ENCODE measurements at regions not wholly inside any gene's neighbourhood (a gene's known extent, or its start where the extent isn't known, plus 50 kb on each side); places are given as distances from the start of the nearest gene placed in this dataset.
A peak's percentile ranks its signal among the peaks of the same experiment; 100 is the strongest.

- Histone ChIP-seq H3K9me3 (no peaks in the 10 kb centered on the region), H3K4me1 (no peaks in the 10 kb centered on the region), H3K27ac (no peak overlapping the region), H3K36me3 (no peaks in the 10 kb centered on the region), H3K27me3 (no peaks in the 10 kb centered on the region), H3K4me3 (no peak overlapping the region)
- no peak for DNase-seq
- WGBS, 2 donors, result 71 to 89% methylated on average over 4 of the region's 4 CpGs
- ATAC-seq (ENCODE audit: low FRiP score in 2 of 2), result peak in 1 of 2 donors; percentile 19
- TF ChIP-seq CTCF (IDR thresholded peaks at IDR 0.05) (no peak), EP300 (IDR thresholded peaks at IDR 0.05) (no peak), POLR2A (IDR thresholded peaks at IDR 0.05) (no peak), POLR2AphosphoS5 (IDR thresholded peaks at IDR 0.05) (no peak)
Measured at GRCh38 chrX:69228732-69229131, 63.5 kb upstream of the PJA1 start.

GRCh38 chrX:69226459-69227158, 61.4 kb upstream of the PJA1 start:
- H3K27me3 ChIP-seq, result peaks cover 0 to 5% (median 0%) of the 10 kb centered on the region in 4 donors
- H3K4me1 ChIP-seq, result peaks cover 0 to 5% (median 4%) of the 10 kb centered on the region in 4 donors
- WGBS, 2 donors, result 73% methylated on average over 9 of the region's 9 CpGs; no CpG with 5 or more reads in 1 of the 2 donors
- no peak overlapping the region for H3K27ac ChIP-seq
- H3K4me3 ChIP-seq, result no peak overlapping the region
- DNase-seq (peak in 1 of 2 donors; percentile 11), ATAC-seq (ENCODE audit: low FRiP score in 2 of 2) (no peak)
- no peaks in the 10 kb centered on the region for H3K9me3 ChIP-seq
- no peaks in the 10 kb centered on the region for H3K36me3 ChIP-seq
- TF ChIP-seq POLR2AphosphoS5 (IDR thresholded peaks at IDR 0.05) (no peak), POLR2A (IDR thresholded peaks at IDR 0.05) (no peak), EP300 (IDR thresholded peaks at IDR 0.05) (no peak), CTCF (IDR thresholded peaks at IDR 0.05) (no peak)

- peak in 1 of 2 donors; percentile 79 for ATAC-seq (ENCODE audit: low FRiP score in 2 of 2)
- TF ChIP-seq CTCF (IDR thresholded peaks at IDR 0.05), result peak; percentile 55 to 82 (median 66)
- no peak for TF ChIP-seq POLR2AphosphoS5 (IDR thresholded peaks at IDR 0.05)
Measured at GRCh38 chrX:69222103-69223090, 57.1 kb upstream of the PJA1 start.

GRCh38 chrX:69221239-69222102, 56.2 kb upstream of the PJA1 start:
- no peak overlapping the region for H3K4me3 ChIP-seq
- 41 to 72% methylated on average over 7 to 27 of the region's 38 CpGs for WGBS, 2 donors
- no peak for ATAC-seq (ENCODE audit: low FRiP score in 2 of 2)
- H3K9me3 ChIP-seq, result no peaks in the 10 kb centered on the region
- TF ChIP-seq POLR2A (IDR thresholded peaks at IDR 0.05) (no peak), EP300 (IDR thresholded peaks at IDR 0.05) (no peak), POLR2AphosphoS5 (IDR thresholded peaks at IDR 0.05) (no peak), CTCF (IDR thresholded peaks at IDR 0.05) (no peak)
- peaks cover 0 to 7% (median 0%) of the 10 kb centered on the region in 4 donors for H3K27me3 ChIP-seq
- H3K36me3 ChIP-seq, result no peaks in the 10 kb centered on the region
- H3K4me1 ChIP-seq, result peaks cover 0 to 6% (median 4%) of the 10 kb centered on the region in 4 donors
- H3K27ac ChIP-seq, result no peak overlapping the region
- peak in 1 of 2 donors; percentile 14 for DNase-seq

More at GRCh38 chrX:69222103-69223090, 57.1 kb upstream of the PJA1 start:
- Histone ChIP-seq H3K4me1 (peaks cover 0 to 6% (median 4%) of the 10 kb centered on the region in 4 donors), H3K27ac (no peak overlapping the region), H3K9me3 (no peaks in the 10 kb centered on the region), H3K27me3 (peaks cover 0 to 7% (median 0%) of the 10 kb centered on the region in 4 donors), H3K36me3 (no peaks in the 10 kb centered on the region), H3K4me3 (no peak overlapping the region)
- WGBS, 2 donors, result 4 to 26% methylated on average over 4 to 11 of the region's 12 CpGs
- peak in 1 of 2 donors; percentile 50 for DNase-seq

Data from upper lobe of left lung (tissue), 6 donors.